Heart left ventricle (tissue), 16 donors: ENCODE measurements at regions not wholly inside any gene's neighbourhood (a gene's known extent, or its start where the extent isn't known, plus 50 kb on each side); places are given as distances from the start of the nearest gene placed in this dataset.

Experiments used
- ATAC-seq, 4 donors: fragments of 200-7000 bp; cut with Tn5 transposase; one replicate each; pipeline ENCODE4 v1.9.1; 2020 to 2022; ENCODE audit warnings: moderate library complexity in 4 of 4, mild to moderate bottlenecking in 3 of 4, moderate number of reproducible peaks in 1 of 4
- DNase-seq, 5 donors: peaks; one replicate each; pipeline ENCODE4 v3.0.0-alpha.2; 2020
- H3K27ac ChIP-seq, 12 donors: fragments of 200-600 bp; sonication (generic) in 4 of 12; one replicate each; pipeline versions ENCODE4 v1.5.0 to v1.8.0; 2016 to 2022; ENCODE audit warnings: mild to moderate bottlenecking in 2 of 12
- H3K27me3 ChIP-seq, 9 donors: fragments of 200-600 bp; sonication (generic) in 2 of 9; one replicate each; pipeline versions ENCODE4 v1.5.1 to v1.8.0; 2016 to 2022; ENCODE audit warnings: mild to moderate bottlenecking in 3 of 9
- H3K36me3 ChIP-seq, 9 donors: fragments of 200-600 bp; sonication (generic) in 2 of 9; one replicate each; pipeline versions ENCODE4 v1.5.0 to v1.8.0; 2018 to 2022; ENCODE audit warnings: mild to moderate bottlenecking in 2 of 9
- H3K4me1 ChIP-seq, 12 donors: fragments of 200-600 bp; sonication (generic) in 4 of 12; one replicate each; pipeline versions ENCODE4 v1.5.0 to v1.8.0; 2016 to 2022; ENCODE audit warnings: mild to moderate bottlenecking in 3 of 12
- H3K4me3 ChIP-seq, 12 donors: fragments of 200-600 bp; sonication (generic) in 4 of 12; one replicate each; pipeline versions ENCODE4 v1.5.0 to v1.8.0; 2017 to 2022; ENCODE audit warnings: mild to moderate bottlenecking in 9 of 12, moderate library complexity in 4 of 12
- H3K9me3 ChIP-seq, 12 donors: fragments of 200-600 bp; sonication (generic) in 4 of 12; one replicate each; pipeline versions ENCODE4 v1.5.0 to v1.8.0; 2016 to 2022; ENCODE audit warnings: mild to moderate bottlenecking in 1 of 12
- POLR2A ChIP-seq, 2 donors: fragments of 450-650 bp; IDR thresholded peaks; one replicate each; pipeline ENCODE4 v1.6.1; 2017; ENCODE audit warnings: antibody characterized with exemption in 2 of 2, mild to moderate bottlenecking in 2 of 2, moderate library complexity in 2 of 2
- WGBS, 4 donors: extraction: QIAGEN DNeasy Blood & Tissue Kit in 2 of 4; methylation state at CpG; one replicate each; pipeline versions ENCODE4 v1.1.5 to v1.1.7; 2013 to 2018; 5-methylcytosine and 5-hydroxymethylcytosine counted together
- intact Hi-C, 10 donors: fragments of 100-400 bp; cut with DNase I; formaldehyde crosslinking; loops; one replicate each; pipeline versions ENCODE4 v1.11.1 to v1.14.2; 2022
- TF ChIP-seq, protein P1 (sequence below), 12 donors: fragments of 200-600 bp; sonication (generic) in 4 of 12; IDR thresholded peaks; one replicate each; pipeline versions ENCODE4 v1.5.0 to v1.8.0; 2018 to 2022; ENCODE audit warnings: antibody characterized with exemption in 12 of 12, mild to moderate bottlenecking in 5 of 12
- donor health status: ischemic (EF 13 %, LVEDD 7.1; RV severe dilation, severe dysfunction).
- donor health status: healthy with polysubstance abuse.
- donor health status: DM: no; HTN: yes; CAD: no.
- donor health status: DM: no; HTN: no; CAD: no.
- donor health status: ischemic (EF 25% LVEDD 6.9; RV normal size, moderate dysfunction).
- donor health status: ischemic (EF 25% LVEDD 5.7; RV mildly dilated, moderate dysfunction).
- donor health status: healthy.
- donor health status: DM: yes; HTN: yes; CAD: no.
- donor health status: ischemic (EF 35%, LVEDD 5.7; RV mildly dilated, moderate dysfunction).
- donor health status: nonischemic (EF 11% LVEDD 7.7; RV severe dilation, severe dysfunction).
- donor health status: DM: yes; HTN: yes; CAD: no.
- donor health status: PGD.
- donor health status: ischemic (EF 29% LVEDD 5.4; RV normal size, mild dysfunction).
- donor health status: nonischemic (EF 23%, LVEDD 6.1; RV moderate dilation, normal function).

GRCh38 chrX:39199429-39199828 lies 398.2 kb downstream of the MID1IP1 start:
- ATAC-seq: no peak

GRCh38 chrX:39201305-39201990 lies 400.2 kb downstream of the MID1IP1 start:
- Histone ChIP-seq H3K27ac (no peak overlapping the region), H3K36me3 (no peaks in the 10 kb centered on the region), H3K4me1 (peaks cover 0 to 5% (median 0%) of the 10 kb centered on the region in 12 donors), H3K27me3 (peaks cover 0 to 28% (median 0%) of the 10 kb centered on the region in 9 donors), H3K9me3 (peaks cover 0 to 3% (median 0%) of the 10 kb centered on the region in 12 donors), H3K4me3 (no peak overlapping the region)
- no peak for DNase-seq
- no peak for ATAC-seq
- intact Hi-C loops: no loop called here
- no peak for TF ChIP-seq POLR2A (IDR thresholded peaks at IDR 0.05)
- TF ChIP-seq, protein P1, sequence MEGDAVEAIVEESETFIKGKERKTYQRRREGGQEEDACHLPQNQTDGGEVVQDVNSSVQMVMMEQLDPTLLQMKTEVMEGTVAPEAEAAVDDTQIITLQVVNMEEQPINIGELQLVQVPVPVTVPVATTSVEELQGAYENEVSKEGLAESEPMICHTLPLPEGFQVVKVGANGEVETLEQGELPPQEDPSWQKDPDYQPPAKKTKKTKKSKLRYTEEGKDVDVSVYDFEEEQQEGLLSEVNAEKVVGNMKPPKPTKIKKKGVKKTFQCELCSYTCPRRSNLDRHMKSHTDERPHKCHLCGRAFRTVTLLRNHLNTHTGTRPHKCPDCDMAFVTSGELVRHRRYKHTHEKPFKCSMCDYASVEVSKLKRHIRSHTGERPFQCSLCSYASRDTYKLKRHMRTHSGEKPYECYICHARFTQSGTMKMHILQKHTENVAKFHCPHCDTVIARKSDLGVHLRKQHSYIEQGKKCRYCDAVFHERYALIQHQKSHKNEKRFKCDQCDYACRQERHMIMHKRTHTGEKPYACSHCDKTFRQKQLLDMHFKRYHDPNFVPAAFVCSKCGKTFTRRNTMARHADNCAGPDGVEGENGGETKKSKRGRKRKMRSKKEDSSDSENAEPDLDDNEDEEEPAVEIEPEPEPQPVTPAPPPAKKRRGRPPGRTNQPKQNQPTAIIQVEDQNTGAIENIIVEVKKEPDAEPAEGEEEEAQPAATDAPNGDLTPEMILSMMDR (IDR thresholded peaks at IDR 0.05): no peak
- WGBS, 4 donors: 77 to 87% (median 78%) methylated on average over 6 of the region's 6 CpGs

More at GRCh38 chrX:39199429-39199828, 398.2 kb downstream of the MID1IP1 start:
- Histone ChIP-seq H3K4me1 (peaks cover 0 to 10% (median 0%) of the 10 kb centered on the region in 12 donors), H3K4me3 (no peak overlapping the region), H3K27me3 (peaks cover 0 to 30% (median 0%) of the 10 kb centered on the region in 9 donors), H3K27ac (no peak overlapping the region), H3K9me3 (peaks cover 0 to 3% (median 0%) of the 10 kb centered on the region in 12 donors), H3K36me3 (no peaks in the 10 kb centered on the region)
- intact Hi-C loops: no loop called here
- no peak for DNase-seq
- TF ChIP-seq, protein P1 (IDR thresholded peaks at IDR 0.05): no peak
- no peak for TF ChIP-seq POLR2A (IDR thresholded peaks at IDR 0.05)

DNA sequence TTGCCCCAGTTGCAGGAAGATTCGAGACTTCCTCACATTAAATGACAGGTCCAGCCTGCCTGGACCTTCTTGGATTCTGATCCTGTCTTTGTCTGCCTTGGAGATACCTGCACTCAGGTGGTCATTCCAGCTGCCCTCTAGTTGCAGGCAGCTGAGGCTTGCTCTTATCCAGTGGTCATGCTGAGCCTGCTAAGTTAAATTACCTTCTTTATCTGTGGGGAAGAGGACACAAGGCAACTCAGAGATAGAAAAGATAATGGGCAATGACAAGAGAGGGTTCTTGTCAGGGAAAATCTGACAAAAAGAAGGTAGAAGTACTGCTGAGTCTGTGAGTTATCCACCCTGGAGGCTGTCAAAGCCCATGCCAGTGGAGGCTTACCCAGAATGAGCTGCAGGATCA lies 401.4 kb downstream of the MID1IP1 start:
- ATAC-seq: no peak
- no peak for DNase-seq
- H3K27me3 ChIP-seq: peaks cover 0 to 28% (median 0%) of the 10 kb centered on the region in 9 donors
- no peak overlapping the region for H3K27ac ChIP-seq
- intact Hi-C loops: no loop called here
- no peaks in the 10 kb centered on the region for H3K36me3 ChIP-seq
- 50 to 92% (median 79%) methylated on average over 1 of the region's 1 CpG for WGBS, 4 donors
- H3K9me3 ChIP-seq: peaks cover 0 to 3% (median 0%) of the 10 kb centered on the region in 12 donors
- H3K4me1 ChIP-seq: no peaks in the 10 kb centered on the region
- H3K4me3 ChIP-seq: no peak overlapping the region
- TF ChIP-seq, protein P1 (IDR thresholded peaks at IDR 0.05): no peak

DNA sequence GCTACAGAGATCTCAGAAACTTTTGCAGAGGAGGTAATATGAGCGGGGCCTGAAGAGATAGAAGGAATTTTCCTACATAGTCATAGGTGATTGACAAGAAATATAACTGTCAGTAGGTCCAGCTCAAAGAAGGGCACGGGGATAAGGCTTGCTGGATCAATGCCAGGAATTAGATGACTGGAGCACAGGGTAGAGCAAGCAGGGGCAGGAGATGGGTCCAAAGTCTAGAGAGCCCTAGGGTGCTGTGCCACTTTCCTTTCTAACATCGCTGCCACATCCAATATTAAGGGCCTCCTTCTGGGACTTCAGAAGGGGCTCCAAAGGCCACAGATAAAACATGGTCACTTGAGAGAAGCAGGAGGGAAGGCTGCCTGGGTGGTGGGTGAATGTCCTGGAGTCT lies 402.2 kb downstream of the MID1IP1 start:
- Histone ChIP-seq H3K27ac (no peak overlapping the region), H3K9me3 (no peaks in the 10 kb centered on the region), H3K4me1 (no peaks in the 10 kb centered on the region), H3K27me3 (peaks cover 0 to 30% (median 0%) of the 10 kb centered on the region in 9 donors), H3K36me3 (no peaks in the 10 kb centered on the region), H3K4me3 (no peak overlapping the region)
- DNase-seq (no peak), ATAC-seq (no peak)
- intact Hi-C loops: no loop called here
- TF ChIP-seq POLR2A (IDR thresholded peaks at IDR 0.05): no peak
- 57 to 76% (median 67%) methylated on average over 3 of the region's 3 CpGs for WGBS, 4 donors

DNA sequence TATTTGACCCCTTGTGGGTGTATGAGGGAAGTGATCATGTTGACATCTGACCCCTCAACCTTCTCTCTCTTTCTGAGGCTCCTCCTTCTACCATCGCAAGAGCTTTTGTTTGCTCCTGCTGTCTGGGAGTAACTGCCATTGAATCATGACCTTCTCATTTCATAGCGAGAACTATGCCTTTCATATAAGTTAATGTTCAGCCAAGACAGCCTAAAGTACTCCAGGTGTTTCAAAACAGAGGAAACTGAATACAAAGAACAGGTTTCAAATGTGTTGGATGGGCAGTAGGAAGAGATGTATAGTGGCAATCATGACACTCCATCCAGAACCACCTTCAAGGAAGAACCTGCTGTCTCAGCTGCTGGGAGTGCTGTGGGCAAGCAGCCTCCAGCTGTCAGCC lies 403.1 kb downstream of the MID1IP1 start:
- DNase-seq: no peak
- TF ChIP-seq POLR2A (IDR thresholded peaks at IDR 0.05): no peak
- TF ChIP-seq, protein P1 (IDR thresholded peaks at IDR 0.05): no peak
- WGBS, 4 donors: 72 to 97% (median 82%) methylated on average over 2 of the region's 2 CpGs
- H3K9me3 ChIP-seq: no peaks in the 10 kb centered on the region
- intact Hi-C loops: no loop called here
- H3K27me3 ChIP-seq: peaks cover 0 to 30% (median 0%) of the 10 kb centered on the region in 9 donors
- no peak for ATAC-seq
- H3K36me3 ChIP-seq: no peaks in the 10 kb centered on the region
- no peak overlapping the region for H3K27ac ChIP-seq
- no peaks in the 10 kb centered on the region for H3K4me1 ChIP-seq
- H3K4me3 ChIP-seq: no peak overlapping the region
